GM12875 (cell line): ENCODE measurements at regions not wholly inside any gene's neighbourhood (a gene's known extent, or its start where the extent isn't known, plus 50 kb on each side); places are given as distances from the start of the nearest gene placed in this dataset.

Experiments
- H3K4me3 ChIP-seq: one replicate; pipeline ENCODE4 v1.5.1; 2011; ENCODE audit warnings: low read depth, low read length, control low read depth
- TF ChIP-seq, protein P1 (sequence below): IDR thresholded peaks from 2 replicates; pipeline ENCODE4 v1.5.1; 2011; ENCODE audit warnings: low read depth, mild to moderate bottlenecking, control low read depth, inconsistent platforms, low read length, moderate library complexity, borderline replicate concordance; ENCODE audit not compliant: insufficient read depth

DNA sequence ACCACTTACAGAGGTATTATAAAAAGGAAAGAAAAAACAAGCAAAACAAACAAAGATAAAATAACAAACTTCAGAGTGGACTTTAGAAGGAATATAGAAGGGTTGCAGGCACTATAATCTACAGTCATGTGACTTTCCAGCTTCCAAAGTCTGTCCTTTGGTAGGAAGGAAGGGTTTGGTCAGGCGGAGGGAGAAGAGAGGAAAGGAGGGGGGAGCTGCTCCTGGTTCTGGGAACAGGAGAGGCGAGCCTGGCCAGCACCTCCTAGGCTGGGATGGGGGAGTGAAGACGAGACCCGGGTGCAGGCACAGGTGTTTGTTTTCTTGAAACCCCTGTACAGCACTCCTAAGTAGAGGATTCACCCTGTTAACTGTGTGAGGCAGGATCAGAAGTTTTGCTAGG, 53.8 kb upstream of the GATA6 start:
- TF ChIP-seq, protein P1, sequence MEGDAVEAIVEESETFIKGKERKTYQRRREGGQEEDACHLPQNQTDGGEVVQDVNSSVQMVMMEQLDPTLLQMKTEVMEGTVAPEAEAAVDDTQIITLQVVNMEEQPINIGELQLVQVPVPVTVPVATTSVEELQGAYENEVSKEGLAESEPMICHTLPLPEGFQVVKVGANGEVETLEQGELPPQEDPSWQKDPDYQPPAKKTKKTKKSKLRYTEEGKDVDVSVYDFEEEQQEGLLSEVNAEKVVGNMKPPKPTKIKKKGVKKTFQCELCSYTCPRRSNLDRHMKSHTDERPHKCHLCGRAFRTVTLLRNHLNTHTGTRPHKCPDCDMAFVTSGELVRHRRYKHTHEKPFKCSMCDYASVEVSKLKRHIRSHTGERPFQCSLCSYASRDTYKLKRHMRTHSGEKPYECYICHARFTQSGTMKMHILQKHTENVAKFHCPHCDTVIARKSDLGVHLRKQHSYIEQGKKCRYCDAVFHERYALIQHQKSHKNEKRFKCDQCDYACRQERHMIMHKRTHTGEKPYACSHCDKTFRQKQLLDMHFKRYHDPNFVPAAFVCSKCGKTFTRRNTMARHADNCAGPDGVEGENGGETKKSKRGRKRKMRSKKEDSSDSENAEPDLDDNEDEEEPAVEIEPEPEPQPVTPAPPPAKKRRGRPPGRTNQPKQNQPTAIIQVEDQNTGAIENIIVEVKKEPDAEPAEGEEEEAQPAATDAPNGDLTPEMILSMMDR = no peak
- no peak overlapping the region for H3K4me3 ChIP-seq
